ENCODE measurements at regions not wholly inside any gene's neighbourhood (a gene's known extent, or its start where the extent isn't known, plus 50 kb on each side); places are given as distances from the start of the nearest gene placed in this dataset.

DNA sequence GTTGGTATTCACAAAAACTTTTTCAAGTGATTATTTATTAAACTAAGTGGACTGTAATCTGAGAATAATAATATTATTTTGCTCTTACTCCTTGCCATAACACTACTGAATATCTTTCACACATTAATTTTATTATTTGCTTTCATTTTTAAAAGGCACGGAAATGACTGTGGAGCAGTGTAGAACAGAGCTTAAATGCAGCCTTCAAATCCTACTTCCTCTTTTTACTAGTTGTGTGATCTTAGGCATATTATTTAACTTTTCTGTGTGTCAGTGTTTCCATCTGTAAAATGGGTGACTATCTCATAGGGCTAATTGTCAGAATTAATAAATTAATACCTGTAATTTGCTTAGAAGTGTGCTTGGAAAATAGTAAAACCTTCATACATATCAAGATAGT lies 55.5 kb upstream of the SLC8A1 start:
- FAIRE-seq, result no peak
- DNase-seq (ENCODE audit: low spot score), result no peak

DNA sequence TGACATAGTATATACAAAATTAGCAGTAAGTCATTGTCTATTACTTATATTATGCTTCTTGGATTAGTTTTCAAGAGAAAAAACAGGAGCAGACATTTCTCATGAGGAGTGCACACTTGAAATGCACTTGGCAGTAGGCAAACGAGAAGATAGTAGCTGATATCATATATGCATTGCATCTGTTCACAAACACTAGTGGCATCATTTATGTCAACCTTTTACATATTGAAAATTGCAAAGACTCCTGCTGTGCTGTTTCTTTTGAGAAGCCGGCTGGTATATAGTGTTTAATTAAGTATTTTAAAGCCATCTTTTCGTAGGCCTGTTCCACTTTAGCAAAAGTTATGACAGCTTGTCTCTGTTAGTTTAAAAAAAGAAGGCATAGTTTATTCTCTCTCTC lies 58.4 kb upstream of the SLC8A1 start:
- DNase-seq (ENCODE audit: low spot score) (no peak), FAIRE-seq (no peak)

DNA sequence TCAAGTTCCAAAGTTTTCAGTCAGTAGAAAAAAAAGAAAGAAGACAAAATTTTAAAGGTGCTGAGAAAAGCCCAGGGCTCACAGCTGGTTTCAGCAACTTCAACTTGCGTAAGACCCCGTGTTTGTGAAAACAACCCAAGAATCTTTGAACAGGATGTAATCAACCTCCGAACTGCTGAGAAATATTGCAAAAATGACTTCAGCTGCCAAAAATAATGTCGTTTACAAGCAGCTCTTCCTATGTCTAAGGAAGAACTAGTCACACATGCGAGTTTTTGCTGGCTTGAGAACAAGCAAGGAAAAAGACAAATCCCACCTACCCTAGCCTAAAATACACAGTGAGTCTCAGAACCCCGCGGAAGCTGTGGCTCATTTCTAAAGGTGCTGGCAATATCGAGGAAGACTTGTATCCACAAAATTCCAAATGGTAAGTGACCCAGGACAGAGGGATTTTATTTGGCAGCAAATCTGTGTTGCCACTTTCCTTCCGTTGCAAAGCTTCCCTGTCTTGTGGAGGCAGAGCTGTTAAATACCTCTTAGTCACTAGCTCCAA lies 59.8 kb upstream of the SLC8A1 start:
- no peak for FAIRE-seq
- no peak for DNase-seq (ENCODE audit: low spot score)

GRCh38 chr2:40512256-40512655 lies 60.4 kb upstream of the SLC8A1 start:
- no peak for FAIRE-seq
- no peak for DNase-seq (ENCODE audit: low spot score)

DNA sequence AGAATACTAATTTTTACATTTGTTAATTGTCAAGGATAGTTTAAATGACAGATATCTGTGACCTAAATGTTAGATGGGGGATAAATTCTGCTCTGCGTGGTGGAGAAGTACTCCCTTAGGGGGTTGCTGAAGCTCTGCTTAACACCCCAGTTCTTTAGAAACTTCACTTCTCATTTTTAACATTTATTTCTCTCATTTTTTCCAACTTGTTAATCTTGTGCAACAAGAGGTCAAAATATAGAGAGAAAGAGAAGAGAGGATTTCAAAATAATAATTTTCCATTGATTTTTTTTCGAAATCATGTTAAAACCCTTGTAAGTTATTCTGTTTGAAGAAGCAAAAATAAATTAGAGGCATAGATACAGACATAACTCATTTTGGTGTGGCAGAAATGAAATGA lies 61.3 kb upstream of the SLC8A1 start:
- no peak for FAIRE-seq
- DNase-seq (ENCODE audit: low spot score), result no peak

DNA sequence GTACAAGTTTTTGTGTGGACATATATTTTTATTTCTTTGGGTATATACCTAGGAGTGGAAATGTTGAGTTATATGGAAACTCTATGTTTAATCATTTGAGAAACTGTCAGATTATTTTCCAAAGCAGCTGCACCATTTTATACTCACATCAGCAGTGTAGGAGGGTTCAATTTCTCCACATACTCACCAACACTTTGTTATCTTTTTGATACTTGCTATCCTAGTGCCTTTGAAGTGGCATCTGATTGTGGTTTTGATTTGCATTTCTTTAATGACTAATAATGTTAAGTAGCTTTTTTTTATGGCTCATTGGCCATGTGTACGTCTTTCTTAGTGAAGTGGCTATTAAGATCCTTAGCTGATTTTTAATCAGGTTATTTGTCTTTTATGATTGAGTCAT lies 64.7 kb upstream of the SLC8A1 start:
- DNase-seq (ENCODE audit: low spot score) (no peak), FAIRE-seq (no peak)

GRCh38 chr2:40528564-40528963 lies 76.7 kb upstream of the SLC8A1 start:
- FAIRE-seq, result no peak

GRCh38 chr2:40531359-40531758 lies 79.5 kb upstream of the SLC8A1 start:
- FAIRE-seq (no peak), DNase-seq (ENCODE audit: low spot score) (no peak)

More at GRCh38 chr2:40528564-40528963, 76.7 kb upstream of the SLC8A1 start:
- no peak for DNase-seq (ENCODE audit: low spot score)

DNA sequence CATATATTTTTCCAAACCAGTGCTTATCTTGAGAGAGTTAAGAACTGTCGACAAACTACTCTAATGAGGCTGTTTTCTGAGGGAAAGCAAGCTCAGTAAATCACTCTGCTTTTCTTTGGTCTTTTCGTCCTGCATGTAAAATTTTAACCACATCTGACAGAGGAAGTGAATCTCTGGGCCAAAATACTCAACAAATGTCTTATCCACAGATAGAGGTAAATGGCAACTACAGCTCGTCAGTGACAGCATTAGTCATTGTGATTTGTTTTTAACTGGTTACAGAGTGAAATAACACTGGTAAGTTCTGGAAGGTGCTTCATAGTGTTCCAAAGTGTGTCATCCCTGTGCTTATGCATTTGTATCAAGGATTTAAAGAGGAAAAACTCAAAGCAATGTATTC lies 82.6 kb upstream of the SLC8A1 start:
- DNase-seq (ENCODE audit: low spot score), result no peak
- FAIRE-seq, result no peak

- DNase-seq (ENCODE audit: low spot score) (no peak), FAIRE-seq (no peak)
These were observed 84.1 kb upstream of the SLC8A1 start for GRCh38 chr2:40535972-40536371.

DNA sequence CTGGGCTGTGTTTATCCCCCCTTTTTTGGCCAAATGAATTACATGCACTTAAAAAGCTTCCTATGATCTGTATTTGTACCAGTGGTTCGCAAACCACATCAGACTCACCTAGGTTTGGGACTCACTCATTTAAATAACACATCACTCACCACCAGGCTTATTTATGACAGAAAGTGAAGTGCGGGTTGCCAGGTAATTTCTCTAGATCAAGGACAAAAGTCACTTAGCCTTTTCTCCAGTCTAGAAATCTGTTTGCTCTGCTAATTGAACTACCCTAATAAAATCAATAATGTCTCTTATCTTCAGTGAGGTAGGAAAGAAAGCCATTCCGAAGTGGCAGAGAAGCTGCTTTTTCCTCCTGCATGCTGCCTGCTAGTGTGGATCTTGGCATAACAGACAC lies 88.1 kb upstream of the SLC8A1 start:
- DNase-seq (ENCODE audit: low spot score) (no peak), FAIRE-seq (no peak)

DNA sequence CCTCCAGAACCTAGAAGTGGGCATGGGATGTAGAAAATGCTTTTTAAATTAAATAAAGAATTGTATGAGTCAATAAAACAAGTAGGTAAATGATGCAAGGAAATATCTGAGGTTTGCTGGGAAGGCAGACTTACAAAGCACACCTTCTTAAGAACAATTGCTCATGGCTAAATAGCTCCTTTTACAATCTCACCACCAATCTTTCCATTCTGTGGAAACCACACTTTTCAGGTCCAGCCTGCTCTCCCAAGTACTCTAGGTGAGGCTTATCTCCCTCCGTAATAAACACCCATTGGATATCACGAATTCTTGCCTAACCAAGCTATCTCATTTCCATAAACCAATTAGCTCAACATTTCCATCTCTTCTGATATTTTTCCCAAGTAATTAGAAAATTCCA lies 91.5 kb upstream of the SLC8A1 start:
- FAIRE-seq (no peak), DNase-seq (ENCODE audit: low spot score) (no peak)

GRCh38 chr2:40544072-40544471 lies 92.2 kb upstream of the SLC8A1 start:
- DNase-seq (ENCODE audit: low spot score), result no peak
- FAIRE-seq, result no peak

DNA sequence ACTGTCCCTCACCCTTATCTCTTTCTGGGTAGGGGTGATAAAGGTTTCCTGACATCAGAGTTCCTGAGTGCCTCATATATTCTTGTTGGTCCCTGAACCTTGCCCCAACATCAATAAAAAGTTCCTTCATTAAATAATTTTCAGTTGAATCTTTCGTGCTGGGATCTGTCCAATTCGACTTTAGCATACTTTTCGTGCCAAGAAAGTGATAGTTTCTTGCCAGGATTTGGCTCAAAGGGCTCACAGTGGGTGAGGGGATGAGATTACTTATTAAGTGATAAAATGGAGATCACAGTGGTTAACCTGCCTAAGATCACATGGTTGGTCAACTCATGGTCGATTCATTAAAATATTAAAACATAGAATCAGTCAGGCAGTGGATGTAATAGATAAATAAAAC lies 93.8 kb upstream of the SLC8A1 start:
- no peak for DNase-seq (ENCODE audit: low spot score)
- FAIRE-seq, result no peak

DNA sequence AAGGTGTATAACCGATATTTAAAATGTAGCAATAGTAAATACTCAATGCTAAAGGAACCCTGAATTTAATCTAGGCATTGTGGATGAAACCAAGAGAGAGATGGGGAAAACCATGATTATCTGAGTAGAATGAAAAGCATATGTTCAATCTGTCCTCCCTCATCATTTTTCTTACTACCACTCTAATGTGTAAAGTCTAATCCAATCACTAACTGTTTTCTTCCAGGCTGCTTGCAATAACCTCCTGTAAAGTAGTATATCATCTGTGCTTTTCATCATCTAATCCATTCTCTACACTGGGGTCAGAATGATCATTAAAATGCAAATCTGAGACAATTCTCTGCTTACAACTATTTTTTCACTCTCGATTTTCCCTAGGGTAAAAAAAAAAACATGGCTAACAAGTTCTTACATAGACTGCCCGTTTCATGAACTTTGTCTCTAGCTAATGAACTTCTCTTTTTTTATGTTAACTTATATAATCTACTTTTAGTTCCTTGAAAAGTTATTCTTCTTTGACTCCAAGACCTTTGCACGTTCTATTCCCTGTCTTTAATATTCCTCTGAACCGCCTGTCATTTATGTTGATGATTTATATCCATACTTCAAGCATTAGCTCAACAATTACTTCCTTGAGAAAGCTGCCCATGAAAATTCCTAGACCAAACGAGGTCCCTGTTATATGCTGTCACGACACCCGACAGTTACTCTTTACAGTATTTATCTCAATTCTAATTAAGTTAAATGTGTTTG lies 94.7 kb upstream of the SLC8A1 start:
- no peak for FAIRE-seq
- no peak for DNase-seq (ENCODE audit: low spot score)

- no peak for DNase-seq (ENCODE audit: low spot score)
- no peak for FAIRE-seq
These were observed 96.6 kb upstream of the SLC8A1 start for GRCh38 chr2:40548521-40548920.

- DNase-seq (ENCODE audit: low spot score) (no peak), FAIRE-seq (no peak)
These were observed 98.2 kb upstream of the SLC8A1 start for GRCh38 chr2:40550085-40550484.

GRCh38 chr2:40551081-40551480 lies 99.2 kb upstream of the SLC8A1 start:
- DNase-seq (ENCODE audit: low spot score), result no peak
- no peak for FAIRE-seq

GRCh38 chr2:40554665-40555294 lies 102.9 kb upstream of the SLC8A1 start:
- FAIRE-seq, result peak; percentile 71

DNA sequence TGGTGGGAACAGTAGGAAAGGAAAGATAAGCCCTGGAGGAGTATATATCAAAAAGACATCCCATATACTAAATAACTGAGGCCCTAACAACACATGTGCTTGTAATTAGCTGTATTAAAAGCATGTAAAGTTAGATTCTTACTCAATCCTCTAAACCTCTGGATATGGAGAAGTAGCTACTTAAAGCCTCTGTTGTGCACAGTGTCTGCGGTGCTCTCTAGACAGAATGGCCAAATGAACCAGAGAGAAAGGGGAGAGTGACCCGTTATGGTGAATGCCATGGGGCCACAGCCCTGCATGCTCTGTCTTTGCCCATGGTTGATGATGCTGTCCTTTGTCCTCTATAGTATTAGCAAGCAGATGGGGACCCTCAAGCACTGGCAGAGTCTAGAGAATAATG lies 104.4 kb upstream of the SLC8A1 start:
- DNase-seq (ENCODE audit: low spot score), result no peak
- no peak for FAIRE-seq

More at GRCh38 chr2:40554665-40555294, 102.9 kb upstream of the SLC8A1 start:
- DNase-seq (ENCODE audit: low spot score), result peak; percentile 47

- DNase-seq (ENCODE audit: low spot score), result no peak
- FAIRE-seq, result no peak
These were observed 104.8 kb upstream of the SLC8A1 start for GRCh38 chr2:40556739-40557138.

DNA sequence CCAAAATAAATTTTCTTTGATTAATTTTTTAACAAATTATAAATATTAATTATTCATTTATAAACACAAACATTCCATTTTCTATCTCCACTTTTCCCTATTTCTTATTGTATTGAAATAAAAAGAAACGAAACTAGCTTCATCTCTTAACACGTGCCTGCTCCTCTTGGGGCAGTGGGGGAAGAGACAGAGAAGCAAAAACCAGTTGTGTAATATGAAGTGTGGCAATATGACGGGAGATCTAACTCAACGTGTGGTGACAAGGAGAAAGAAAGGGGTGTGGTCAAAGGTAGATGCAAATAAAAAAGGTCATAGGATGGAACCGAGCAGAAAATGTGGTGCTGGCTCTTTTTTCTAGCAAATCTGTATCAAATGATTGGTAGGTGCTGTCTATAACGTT lies 106.9 kb upstream of the SLC8A1 start:
- DNase-seq (ENCODE audit: low spot score) (no peak), FAIRE-seq (no peak)

GRCh38 chr2:40559175-40559574 lies 107.3 kb upstream of the SLC8A1 start:
- FAIRE-seq (peak; percentile 50), DNase-seq (ENCODE audit: low spot score) (no peak)
